ENCODE measurements at regions not wholly inside any gene's neighbourhood (a gene's known extent, or its start where the extent isn't known, plus 50 kb on each side); places are given as distances from the start of the nearest gene placed in this dataset.
"Not testable (repeated sequence)": the region's sequence is repeated elsewhere in the genome, so short reads cannot be mapped to it uniquely, and the experiment has no call there.

GRCh38 chr5:162990856-162991497 is 446.4 kb upstream of the CCNG1 start:
- no peak for DNase-seq (ENCODE audit: low spot score)

GRCh38 chr5:162995568-162995967 is 441.8 kb upstream of the CCNG1 start:
- DNase-seq (ENCODE audit: low spot score): no peak

- DNase-seq (ENCODE audit: low spot score): no peak
These were observed 441.3 kb upstream of the CCNG1 start for GRCh38 chr5:162996053-162996452.

GRCh38 chr5:163005949-163006348 is 431.4 kb upstream of the CCNG1 start:
- no peak for DNase-seq (ENCODE audit: low spot score)

GRCh38 chr5:163022582-163023128 is 414.7 kb upstream of the CCNG1 start:
- DNase-seq (ENCODE audit: low spot score): no peak

- no peak for DNase-seq (ENCODE audit: low spot score)
These were observed 413.5 kb upstream of the CCNG1 start for GRCh38 chr5:163023846-163024245.

GRCh38 chr5:163024936-163025335 is 412.5 kb upstream of the CCNG1 start:
- no peak for DNase-seq (ENCODE audit: low spot score)

GRCh38 chr5:163033656-163034055 is 403.7 kb upstream of the CCNG1 start:
- DNase-seq (ENCODE audit: low spot score): peak; percentile 6

GRCh38 chr5:163041254-163041653 is 396.1 kb upstream of the CCNG1 start:
- DNase-seq (ENCODE audit: low spot score): no peak

GRCh38 chr5:163079618-163080017 is 357.8 kb upstream of the CCNG1 start:
- DNase-seq (ENCODE audit: low spot score): no peak

GRCh38 chr5:163089230-163089629 is 348.2 kb upstream of the CCNG1 start:
- DNase-seq (ENCODE audit: low spot score): no peak

- no peak for DNase-seq (ENCODE audit: low spot score)
These were observed 347.5 kb upstream of the CCNG1 start for GRCh38 chr5:163089926-163090325.

- no peak for DNase-seq (ENCODE audit: low spot score)
These were observed 342.8 kb upstream of the CCNG1 start for GRCh38 chr5:163094492-163095180.

- DNase-seq (ENCODE audit: low spot score): no peak
These were observed 332.9 kb upstream of the CCNG1 start for GRCh38 chr5:163104464-163104863.

- no peak for DNase-seq (ENCODE audit: low spot score)
These were observed 331.9 kb upstream of the CCNG1 start for GRCh38 chr5:163105456-163105855.

GRCh38 chr5:163106098-163106497 is 331.3 kb upstream of the CCNG1 start:
- DNase-seq (ENCODE audit: low spot score): no peak

- no peak for DNase-seq (ENCODE audit: low spot score)
These were observed 329.0 kb upstream of the CCNG1 start for GRCh38 chr5:163108351-163108750.

- DNase-seq (ENCODE audit: low spot score): no peak
These were observed 322.4 kb upstream of the CCNG1 start for GRCh38 chr5:163115011-163115410.

- not testable (repeated sequence) for DNase-seq (ENCODE audit: low spot score)
These were observed 320.8 kb upstream of the CCNG1 start for GRCh38 chr5:163116618-163117017.

GRCh38 chr5:163134061-163134460 is 303.3 kb upstream of the CCNG1 start:
- no peak for DNase-seq (ENCODE audit: low spot score)

- DNase-seq (ENCODE audit: low spot score): no peak
These were observed 301.5 kb upstream of the CCNG1 start for GRCh38 chr5:163135849-163136248.

GRCh38 chr5:163161512-163161911 is 275.9 kb upstream of the CCNG1 start:
- no peak for DNase-seq (ENCODE audit: low spot score)

- no peak for DNase-seq (ENCODE audit: low spot score)
These were observed 274.8 kb upstream of the CCNG1 start for GRCh38 chr5:163162645-163163044.

- no peak for DNase-seq (ENCODE audit: low spot score)
These were observed 273.5 kb upstream of the CCNG1 start for GRCh38 chr5:163163858-163164257.

Data from hematopoietic multipotent progenitor cell treated with erythropoietin and hydrocortisone succinate and interleukin-3 and kit ligand, for 17 days (in vitro differentiated cells).